ENCODE measurements at regions not wholly inside any gene's neighbourhood (a gene's known extent, or its start where the extent isn't known, plus 50 kb on each side); places are given as distances from the start of the nearest gene placed in this dataset.

DNA sequence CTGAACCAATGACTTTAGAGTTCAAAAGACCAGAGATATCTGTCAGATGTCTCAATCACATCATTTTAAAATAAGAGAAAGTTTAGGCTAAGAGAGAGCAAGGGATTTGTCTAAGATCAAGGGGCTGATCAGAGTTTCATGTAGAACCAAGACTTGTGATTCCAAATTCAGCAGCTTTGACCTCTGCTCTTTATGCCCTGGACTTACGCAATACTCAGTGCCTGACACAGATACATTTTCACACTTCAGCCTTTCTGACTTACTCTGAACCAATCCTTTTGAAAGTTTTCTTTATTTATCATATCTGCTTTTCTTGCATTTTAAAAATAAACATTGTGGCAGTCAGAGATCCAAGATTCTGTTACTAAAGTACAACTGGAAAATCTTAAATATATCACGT, 428.0 kb downstream of the PLPP3 start:
- no peak for TF ChIP-seq ZNF274 (IDR thresholded peaks at IDR 0.05; ENCODE audit: low read depth, low read length)
- TF ChIP-seq YY1 (IDR thresholded peaks at IDR 0.05; ENCODE audit: insufficient read depth, insufficient read length) = no peak
- no peak for TF ChIP-seq SUZ12 (IDR thresholded peaks at IDR 0.05; ENCODE audit: extremely low read depth, insufficient read depth, insufficient read length)

Measured in NT2/D1 (cell line).